Fibroblast of lung (primary cell): ENCODE measurements at regions not wholly inside any gene's neighbourhood (a gene's known extent, or its start where the extent isn't known, plus 50 kb on each side); places are given as distances from the start of the nearest gene placed in this dataset.

Experiments used
- CTCF ChIP-seq, 2 donors: IDR thresholded peaks in 1 of 2; conservative IDR thresholded peaks in 1 of 2; 1 replicate in 1 of 2; 2 replicates in 1 of 2; pipeline ENCODE4 v1.5.1; 2011 to 2012; ENCODE audit warnings: low read length in 2 of 2, control low read depth in 1 of 2, inconsistent platforms in 1 of 2, low read depth in 1 of 2, mild to moderate bottlenecking in 1 of 2
- EZH2 ChIP-seq: IDR thresholded peaks from 2 replicates; pipeline ENCODE4 v1.5.1; 2012; ENCODE audit warnings: low read length, control low read depth, mild to moderate bottlenecking; ENCODE audit errors: missing control alignments

- no peak for TF ChIP-seq CTCF (conservative IDR thresholded peaks at IDR 0.05 in 1 of 2, IDR thresholded peaks at IDR 0.05 in 1 of 2; ENCODE audit: low read depth in 1 of 2, low read length in 2 of 2)
- TF ChIP-seq EZH2, result no peak
Measured at GRCh38 chr5:123273095-123273494, 150.1 kb downstream of the CEP120 start.
